HG03280 (cell line): ENCODE measurements at regions not wholly inside any gene's neighbourhood (a gene's known extent, or its start where the extent isn't known, plus 50 kb on each side); places are given as distances from the start of the nearest gene placed in this dataset.

Experiments used
- ATAC-seq: cut with Tn5 transposase; IDR thresholded peaks from one replicate; pipeline ENCODE4 v1.9.1; 2021; ENCODE audit warnings: mild to moderate bottlenecking, moderate library complexity; ENCODE audit not compliant: unreplicated experiment

- no peak for ATAC-seq
These were observed 325.2 kb downstream of the DRD1 start for GRCh38 chr5:175118700-175119309.

- no peak for ATAC-seq
These were observed 327.4 kb downstream of the DRD1 start for GRCh38 chr5:175116466-175117048.

GRCh38 chr5:175115831-175116230, 328.2 kb downstream of the DRD1 start:
- ATAC-seq, result no peak

- ATAC-seq, result no peak
These were observed 330.0 kb downstream of the DRD1 start for GRCh38 chr5:175113947-175114346.

GRCh38 chr5:175109058-175109755, 334.8 kb downstream of the DRD1 start:
- ATAC-seq, result no peak

- no peak for ATAC-seq
These were observed 336.1 kb downstream of the DRD1 start for GRCh38 chr5:175107865-175108264.

- ATAC-seq, result no peak
These were observed 336.9 kb downstream of the DRD1 start for GRCh38 chr5:175107028-175107588.

- ATAC-seq, result no peak
These were observed 339.3 kb downstream of the DRD1 start for GRCh38 chr5:175104677-175105076.

- ATAC-seq, result no peak
These were observed 340.2 kb downstream of the DRD1 start for GRCh38 chr5:175103746-175104145.

- ATAC-seq, result no peak
These were observed 341.3 kb downstream of the DRD1 start for GRCh38 chr5:175102717-175103116.

- ATAC-seq, result no peak
These were observed 345.7 kb downstream of the DRD1 start for GRCh38 chr5:175098301-175098700.

GRCh38 chr5:175096469-175097165, 347.4 kb downstream of the DRD1 start:
- no peak for ATAC-seq

GRCh38 chr5:175094461-175094860, 349.5 kb downstream of the DRD1 start:
- no peak for ATAC-seq

- no peak for ATAC-seq
These were observed 351.3 kb downstream of the DRD1 start for GRCh38 chr5:175092691-175093090.

- ATAC-seq, result no peak
These were observed 355.0 kb downstream of the DRD1 start for GRCh38 chr5:175088963-175089362.

- ATAC-seq, result no peak
These were observed 358.6 kb downstream of the MSX2 start for GRCh38 chr5:175082866-175083590.

GRCh38 chr5:175082346-175082745, 358.0 kb downstream of the MSX2 start:
- no peak for ATAC-seq

GRCh38 chr5:175079707-175080106, 355.3 kb downstream of the MSX2 start:
- ATAC-seq, result no peak

- no peak for ATAC-seq
These were observed 345.9 kb downstream of the MSX2 start for GRCh38 chr5:175070283-175070682.

- no peak for ATAC-seq
These were observed 335.9 kb downstream of the MSX2 start for GRCh38 chr5:175060257-175060656.

- ATAC-seq, result no peak
These were observed 335.4 kb downstream of the MSX2 start for GRCh38 chr5:175059687-175060211.
